Mesothelial cell of epicardium (in vitro differentiated cells): ENCODE measurements at regions not wholly inside any gene's neighbourhood (a gene's known extent, or its start where the extent isn't known, plus 50 kb on each side); places are given as distances from the start of the nearest gene placed in this dataset.
A peak's percentile ranks its signal among the peaks of the same experiment; 100 is the strongest.

Source experiments
- DNase-seq, 2 experiments: peaks; one replicate each; pipeline ENCODE4 v3.0.0; 2021; ENCODE audit warnings: low spot score in 2 of 2; ENCODE audit not compliant: unreplicated experiment in 2 of 2
- H3K27ac Mint-ChIP-seq: 2 replicates; pipeline ENCODE4 v1.8.0; 2021; ENCODE audit warnings: mixed read lengths
- H3K27me3 Mint-ChIP-seq: 2 replicates; pipeline ENCODE4 v1.8.0; 2021; ENCODE audit warnings: low read depth, mixed read lengths
- H3K36me3 Mint-ChIP-seq: 2 replicates; pipeline ENCODE4 v1.8.0; 2021; ENCODE audit warnings: mixed read lengths
- H3K4me1 Mint-ChIP-seq: 2 replicates; pipeline ENCODE4 v1.8.0; 2021; ENCODE audit warnings: mixed read lengths
- H3K4me3 Mint-ChIP-seq: 2 replicates; pipeline ENCODE4 v1.8.0; 2021; ENCODE audit warnings: mild to moderate bottlenecking, moderate library complexity, mixed read lengths
- H3K9me3 Mint-ChIP-seq: 2 replicates; pipeline ENCODE4 v1.8.0; 2021; ENCODE audit warnings: mixed read lengths
- CTCF ChIP-seq: fragments of 200-600 bp; sonication (generic); IDR thresholded peaks from one replicate; pipeline ENCODE4 v1.5.0; 2021; ENCODE audit warnings: antibody characterized with exemption; ENCODE audit not compliant: unreplicated experiment

GRCh38 chr3:18853269-18853668 lies 295.0 kb upstream of the KCNH8 start:
- Mint-ChIP-seq H3K9me3 (peaks cover 8% of the 10 kb centered on the region), H3K27me3 (no peaks in the 10 kb centered on the region), H3K36me3 (no peaks in the 10 kb centered on the region), H3K4me1 (peaks cover 8% of the 10 kb centered on the region), H3K4me3 (no peak overlapping the region), H3K27ac (no peak overlapping the region)
- no peak for TF ChIP-seq CTCF
- DNase-seq, result no peak

- no peak overlapping the region for H3K4me3 Mint-ChIP-seq
- peaks cover 12% of the 10 kb centered on the region for H3K4me1 Mint-ChIP-seq
- no peak for DNase-seq
- TF ChIP-seq CTCF, result peak; percentile 55
- H3K27me3 Mint-ChIP-seq, result no peaks in the 10 kb centered on the region
- H3K9me3 Mint-ChIP-seq, result no peaks in the 10 kb centered on the region
- H3K36me3 Mint-ChIP-seq, result no peaks in the 10 kb centered on the region
- no peak overlapping the region for H3K27ac Mint-ChIP-seq
Observed at GRCh38 chr3:18847583-18848197, 300.6 kb upstream of the KCNH8 start.

- H3K36me3 Mint-ChIP-seq, result no peaks in the 10 kb centered on the region
- H3K9me3 Mint-ChIP-seq, result no peaks in the 10 kb centered on the region
- H3K27me3 Mint-ChIP-seq, result no peaks in the 10 kb centered on the region
- no peak for DNase-seq
- H3K27ac Mint-ChIP-seq, result no peak overlapping the region
- TF ChIP-seq CTCF, result no peak
- H3K4me3 Mint-ChIP-seq, result no peak overlapping the region
- H3K4me1 Mint-ChIP-seq, result peaks cover 35% of the 10 kb centered on the region
Observed at GRCh38 chr3:18843983-18844382, 304.3 kb upstream of the KCNH8 start.

- no peak overlapping the region for H3K4me3 Mint-ChIP-seq
- TF ChIP-seq CTCF, result no peak
- no peak for DNase-seq
- peaks cover 42% of the 10 kb centered on the region for H3K4me1 Mint-ChIP-seq
- H3K9me3 Mint-ChIP-seq, result no peaks in the 10 kb centered on the region
- no peaks in the 10 kb centered on the region for H3K36me3 Mint-ChIP-seq
- H3K27ac Mint-ChIP-seq, result no peak overlapping the region
- no peaks in the 10 kb centered on the region for H3K27me3 Mint-ChIP-seq
Observed at GRCh38 chr3:18843188-18843587, 305.1 kb upstream of the KCNH8 start.

- Mint-ChIP-seq H3K36me3 (no peaks in the 10 kb centered on the region), H3K27me3 (no peaks in the 10 kb centered on the region), H3K27ac (no peak overlapping the region), H3K4me3 (no peak overlapping the region), H3K4me1 (peaks cover 46% of the 10 kb centered on the region), H3K9me3 (no peaks in the 10 kb centered on the region)
- TF ChIP-seq CTCF, result no peak
- no peak for DNase-seq
Observed at GRCh38 chr3:18841422-18842343, 306.6 kb upstream of the KCNH8 start.
